IMR-90 (cell line): ENCODE measurements at regions not wholly inside any gene's neighbourhood (a gene's known extent, or its start where the extent isn't known, plus 50 kb on each side); places are given as distances from the start of the nearest gene placed in this dataset.
"Not testable (repeated sequence)": the region's sequence is repeated elsewhere in the genome, so short reads cannot be mapped to it uniquely, and the experiment has no call there.

Experiments used
- ATAC-seq: fragments of 200-7000 bp; cut with Tn5 transposase; 2 replicates; pipeline ENCODE4 v1.9.1; 2020; ENCODE audit warnings: low read depth, mild to moderate bottlenecking, moderate library complexity
- BruUV-seq: library from RNA; stranded (reverse); fragments of 400-500 nt; replicated peaks from 2 replicates; lab custom pipeline; 2021; lab: Mats Ljungman, UMichigan
- CTCF ChIA-PET: fragments of 300-600 bp; formaldehyde crosslinking; extraction: SDS; loops from one replicate; lab custom pipeline; 2021; ENCODE audit warnings: antibody characterized with exemption; lab: Yijun Ruan, JAX
- POLR2A ChIA-PET: fragments of 300-600 bp; sonication (Branson Sonifier 250); formaldehyde crosslinking; loops from one replicate; lab custom pipeline; 2022; ENCODE audit warnings: antibody characterized with exemption; ENCODE audit not compliant: unreplicated experiment; lab: Charles Lee
- DNase-seq: peaks from one replicate; pipeline ENCODE4 v3.0.0; 2013
- H2AFZ ChIP-seq: replicated peaks from 2 replicates; pipeline ENCODE3; 2013; ENCODE audit warnings: low read length, mild to moderate bottlenecking; ENCODE audit not compliant: poor library complexity
- H2AK5ac ChIP-seq: 2 replicates; pipeline ENCODE4 v1.6.1; 2013; ENCODE audit warnings: low read depth, low read length, inconsistent platforms
- H2AK9ac ChIP-seq: replicated peaks from 2 replicates; pipeline ENCODE3; 2013; ENCODE audit warnings: mild to moderate bottlenecking, low read depth, low read length, moderate library complexity; ENCODE audit not compliant: poor library complexity
- H2BK120ac ChIP-seq: 2 replicates; pipeline ENCODE4 v1.6.1; 2013; ENCODE audit warnings: low read depth, low read length, inconsistent platforms
- H2BK15ac ChIP-seq: 3 replicates; pipeline ENCODE4 v1.6.1; 2013; ENCODE audit warnings: low read depth, low read length, inconsistent platforms
- H2BK20ac ChIP-seq: 2 replicates; pipeline ENCODE4 v1.6.1; 2013; ENCODE audit warnings: low read depth, mild to moderate bottlenecking, inconsistent platforms, low read length, moderate library complexity
- H2BK5ac ChIP-seq: 2 replicates; pipeline ENCODE4 v1.6.1; 2013; ENCODE audit warnings: mild to moderate bottlenecking, low read depth, low read length, inconsistent platforms; ENCODE audit not compliant: poor library complexity, severe bottlenecking
- H3K14ac ChIP-seq: replicated peaks from 2 replicates; pipeline ENCODE4 v1.6.1; 2013; ENCODE audit warnings: low read depth, low read length, inconsistent platforms
- H3K18ac ChIP-seq: 2 replicates; pipeline ENCODE4 v1.6.1; 2013; ENCODE audit warnings: low read depth, low read length, control low read depth
- H3K23ac ChIP-seq: 2 replicates; pipeline ENCODE4 v1.6.1; 2013; ENCODE audit warnings: low read depth, low read length, inconsistent platforms
- H3K27ac ChIP-seq: 2 replicates; pipeline ENCODE4 v1.5.1; 2013; ENCODE audit warnings: mild to moderate bottlenecking, control low read depth, low read length; ENCODE audit not compliant: insufficient read depth
- H3K27me3 ChIP-seq: 2 replicates; pipeline ENCODE4 v1.6.1; 2013; ENCODE audit warnings: low read length; ENCODE audit not compliant: control insufficient read depth, insufficient read depth
- H3K36me3 ChIP-seq: 2 replicates; pipeline ENCODE4 v1.6.1; 2013; ENCODE audit warnings: low read length, mixed read lengths; ENCODE audit not compliant: control insufficient read depth, insufficient read depth
- H3K4ac ChIP-seq: 2 replicates; pipeline ENCODE4 v1.6.1; 2013; ENCODE audit warnings: low read depth, low read length, inconsistent platforms
- H3K4me1 ChIP-seq: 2 replicates; pipeline ENCODE4 v1.6.1; 2013; ENCODE audit warnings: low read length, mixed read lengths; ENCODE audit not compliant: control insufficient read depth, insufficient read depth
- H3K4me2 ChIP-seq: 2 replicates; pipeline ENCODE4 v1.6.1; 2013; ENCODE audit warnings: low read depth, mild to moderate bottlenecking, control low read depth, low read length, moderate library complexity
- H3K4me3 ChIP-seq: 2 replicates; pipeline ENCODE4 v1.5.1; 2013; ENCODE audit warnings: low read depth, mild to moderate bottlenecking, control low read depth, low read length, moderate library complexity; ENCODE audit not compliant: insufficient read depth
- H3K56ac ChIP-seq: 2 replicates; pipeline ENCODE4 v1.6.1; 2013; ENCODE audit warnings: low read length, inconsistent platforms; ENCODE audit not compliant: insufficient read depth; ENCODE audit errors: extremely low read depth
- H3K79me1 ChIP-seq, 2 experiments: 2 replicates each; pipeline ENCODE4 v1.6.1; 2013; ENCODE audit warnings: low read length in 2 of 2, inconsistent platforms in 1 of 2, low read depth in 1 of 2
- H3K9ac ChIP-seq: 2 replicates; pipeline ENCODE4 v1.6.1; 2013; ENCODE audit warnings: low read depth, low read length, control low read depth
- H3K9me1 ChIP-seq: 2 replicates; pipeline ENCODE4 v1.6.1; 2013; ENCODE audit warnings: low read length, inconsistent platforms; ENCODE audit not compliant: insufficient read depth
- H3K9me3 ChIP-seq: 2 replicates; pipeline ENCODE4 v1.6.1; 2013; ENCODE audit warnings: low read length; ENCODE audit not compliant: control insufficient read depth, insufficient read depth
- H4K20me1 ChIP-seq: 2 replicates; pipeline ENCODE4 v1.6.1; 2013; ENCODE audit warnings: low read length, inconsistent platforms; ENCODE audit not compliant: insufficient read depth
- H4K5ac ChIP-seq: 2 replicates; pipeline ENCODE4 v1.6.1; 2013; ENCODE audit warnings: mild to moderate bottlenecking, low read depth, low read length, control low read depth
- H4K8ac ChIP-seq, 2 experiments: 2 replicates each; pipeline ENCODE4 v1.6.1; 2013; ENCODE audit warnings: low read depth in 2 of 2, low read length in 2 of 2, control low read depth in 1 of 2, inconsistent platforms in 1 of 2
- H4K91ac ChIP-seq: 2 replicates; pipeline ENCODE4 v1.6.1; 2013; ENCODE audit warnings: low read depth, low read length, inconsistent platforms; ENCODE audit not compliant: insufficient read depth
- WGBS, 2 experiments: methylation state at CpG; one replicate each; pipeline versions ENCODE4 v1.1.5 to v1.1.7; 2013; ENCODE audit warnings: missing lambda C conversion rate in 2 of 2; ENCODE audit not compliant: insufficient read length in 1 of 2; ENCODE audit errors: extremely low coverage in 2 of 2; 5-methylcytosine and 5-hydroxymethylcytosine counted together
- dilution Hi-C: fragments of 300-500 bp; cut with HindIII; formaldehyde crosslinking; loops from one replicate; pipeline ENCODE4 v1.14.3; 2018; ENCODE audit warnings: low sequenced_read_pairs; ENCODE audit not compliant: unreplicated experiment
- in situ Hi-C: fragments of 300-500 bp; cut with MboI; formaldehyde crosslinking; loops from 3 replicates; pipeline ENCODE4 v1.14.3; 2019; ENCODE audit warnings: low sequenced_read_pairs, inconsistent platforms, mixed read lengths
- intact Hi-C: fragments of 100-400 bp; cut with micrococcal nuclease; formaldehyde crosslinking; loops from 2 replicates; pipeline ENCODE4 v1.10.0; 2022

DNA sequence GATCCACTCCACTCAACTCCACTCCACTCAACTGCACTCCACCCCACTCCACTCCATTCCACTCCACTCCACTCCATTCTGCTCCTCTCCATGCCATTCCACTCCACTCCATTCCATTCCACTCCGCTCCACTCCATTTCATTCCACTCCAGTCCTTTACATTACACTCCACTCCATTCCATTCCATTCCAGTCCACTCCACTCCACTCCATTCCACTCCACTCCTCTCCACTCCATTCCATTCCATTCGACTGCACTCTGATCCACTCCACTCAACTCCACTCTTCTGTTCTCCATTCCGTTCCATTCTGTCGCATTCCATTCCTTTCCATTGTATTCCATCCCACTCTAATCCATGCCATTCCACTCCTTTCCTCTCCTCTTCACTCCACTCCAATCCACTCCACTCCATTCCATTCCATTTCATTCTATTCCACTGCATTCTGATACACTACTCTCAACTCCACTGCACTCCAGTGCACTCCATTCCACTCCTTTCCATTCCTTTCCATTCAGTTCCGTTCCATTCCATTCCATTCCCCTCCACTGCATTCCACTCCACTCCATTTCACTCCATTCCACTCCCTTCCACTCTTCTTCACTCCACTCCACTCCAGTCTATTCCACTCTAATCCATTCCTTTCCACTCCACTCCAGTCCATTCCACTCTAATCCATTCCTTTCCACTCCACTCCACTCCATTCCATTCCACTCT lies 2564.2 kb upstream of the TPTE start:
- H4K20me1 ChIP-seq, dilution Hi-C loops, H3K9ac ChIP-seq, H2BK120ac ChIP-seq, H4K8ac ChIP-seq, H3K36me3 ChIP-seq, H3K18ac ChIP-seq, H2BK20ac ChIP-seq, H3K56ac ChIP-seq, POLR2A ChIA-PET, intact Hi-C loops, H3K23ac ChIP-seq, H3K14ac ChIP-seq, H2AK5ac ChIP-seq, CTCF ChIA-PET, H3K27ac ChIP-seq, H3K4ac ChIP-seq, H4K91ac ChIP-seq, in situ Hi-C loops, DNase-seq, H3K4me1 ChIP-seq, BruUV-seq, ATAC-seq, H2AFZ ChIP-seq, H3K79me1 ChIP-seq, H4K5ac ChIP-seq, H2AK9ac ChIP-seq, H3K9me1 ChIP-seq, H3K4me2 ChIP-seq, H3K27me3 ChIP-seq, H3K4me3 ChIP-seq, H2BK15ac ChIP-seq: not testable (repeated sequence)
- Histone ChIP-seq H3K9me3 (peaks cover 52% of the 10 kb centered on the region), H2BK5ac (peak overlapping the region; percentile 67)
- 18% methylated on average over 3 of the region's 5 CpGs; no CpG with 5 or more reads in 1 of the 2 experiments for WGBS, 2 experiments
